ENCODE measurements at regions not wholly inside any gene's neighbourhood (a gene's known extent, or its start where the extent isn't known, plus 50 kb on each side); places are given as distances from the start of the nearest gene placed in this dataset.
"Not testable (repeated sequence)": the region's sequence is repeated elsewhere in the genome, so short reads cannot be mapped to it uniquely, and the experiment has no call there.

DNA sequence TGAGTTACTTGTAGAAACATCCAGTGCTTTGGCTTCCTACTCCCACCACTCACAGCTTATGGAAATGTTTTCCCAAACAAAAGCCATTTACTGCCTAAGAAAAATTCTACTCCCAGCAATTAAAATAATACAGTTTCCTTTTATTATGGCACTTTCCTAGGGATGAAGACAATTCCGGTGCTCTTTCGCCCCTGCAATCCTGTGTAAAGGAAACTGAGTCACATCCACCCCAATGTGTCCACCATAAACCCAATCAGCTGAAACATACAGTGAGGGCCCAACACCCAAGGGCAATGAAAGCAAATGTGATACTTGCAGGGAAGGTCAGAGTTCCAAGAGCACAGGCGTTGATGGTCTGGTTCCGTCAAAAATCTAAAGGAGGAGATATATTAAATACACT, 62.0 kb upstream of the ST3GAL5 start:
- TF ChIP-seq, protein P1, sequence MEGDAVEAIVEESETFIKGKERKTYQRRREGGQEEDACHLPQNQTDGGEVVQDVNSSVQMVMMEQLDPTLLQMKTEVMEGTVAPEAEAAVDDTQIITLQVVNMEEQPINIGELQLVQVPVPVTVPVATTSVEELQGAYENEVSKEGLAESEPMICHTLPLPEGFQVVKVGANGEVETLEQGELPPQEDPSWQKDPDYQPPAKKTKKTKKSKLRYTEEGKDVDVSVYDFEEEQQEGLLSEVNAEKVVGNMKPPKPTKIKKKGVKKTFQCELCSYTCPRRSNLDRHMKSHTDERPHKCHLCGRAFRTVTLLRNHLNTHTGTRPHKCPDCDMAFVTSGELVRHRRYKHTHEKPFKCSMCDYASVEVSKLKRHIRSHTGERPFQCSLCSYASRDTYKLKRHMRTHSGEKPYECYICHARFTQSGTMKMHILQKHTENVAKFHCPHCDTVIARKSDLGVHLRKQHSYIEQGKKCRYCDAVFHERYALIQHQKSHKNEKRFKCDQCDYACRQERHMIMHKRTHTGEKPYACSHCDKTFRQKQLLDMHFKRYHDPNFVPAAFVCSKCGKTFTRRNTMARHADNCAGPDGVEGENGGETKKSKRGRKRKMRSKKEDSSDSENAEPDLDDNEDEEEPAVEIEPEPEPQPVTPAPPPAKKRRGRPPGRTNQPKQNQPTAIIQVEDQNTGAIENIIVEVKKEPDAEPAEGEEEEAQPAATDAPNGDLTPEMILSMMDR (conservative IDR thresholded peaks at IDR 0.05), result no peak
- TF ChIP-seq ZFX (IDR thresholded peaks at IDR 0.05), result no peak
- no peak overlapping the region for H3K27ac ChIP-seq

DNA sequence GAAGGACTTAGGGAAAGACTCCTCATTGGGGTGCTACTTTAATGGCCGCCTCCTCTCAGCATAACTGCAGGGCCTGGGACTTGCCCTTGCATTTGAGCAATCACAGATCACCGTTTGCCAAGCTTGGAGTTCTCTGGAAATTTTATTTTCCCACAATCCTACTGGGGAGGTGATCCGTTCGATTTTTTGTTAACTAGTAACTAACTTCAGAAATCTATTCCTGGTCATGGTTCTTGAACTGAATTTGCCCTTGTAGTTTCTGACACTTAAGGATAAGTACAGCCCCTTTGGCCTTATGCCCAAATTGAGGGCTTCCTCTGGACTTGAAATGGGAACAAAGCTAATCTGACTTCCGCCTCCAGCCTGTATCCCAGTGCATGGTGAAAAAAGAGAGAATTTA, 60.5 kb upstream of the ST3GAL5 start:
- no peak for TF ChIP-seq ZFX (IDR thresholded peaks at IDR 0.05)
- TF ChIP-seq, protein P1 (conservative IDR thresholded peaks at IDR 0.05), result no peak
- no peak overlapping the region for H3K27ac ChIP-seq

DNA sequence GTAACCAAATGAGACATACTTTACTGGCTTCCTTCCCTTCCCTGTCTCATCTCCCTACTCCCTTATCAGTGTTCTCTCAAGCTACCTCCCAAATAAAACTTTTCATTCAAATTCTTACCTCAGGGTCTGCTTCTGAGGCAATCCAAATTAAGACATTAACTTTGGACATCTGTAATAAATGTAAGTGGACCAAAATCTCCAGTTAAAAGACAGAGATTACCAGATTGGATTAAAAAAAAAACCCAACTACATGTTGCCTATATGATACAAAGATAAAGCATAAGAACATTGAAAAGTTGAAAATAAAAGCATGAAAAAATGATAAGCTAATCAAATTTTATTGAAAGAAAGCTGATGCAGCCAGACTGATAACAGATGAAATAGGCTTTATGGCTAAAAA, 58.8 kb upstream of the ST3GAL5 start:
- TF ChIP-seq ZFX (IDR thresholded peaks at IDR 0.05), result no peak
- TF ChIP-seq, protein P1 (conservative IDR thresholded peaks at IDR 0.05), result no peak
- H3K27ac ChIP-seq, result no peak overlapping the region

DNA sequence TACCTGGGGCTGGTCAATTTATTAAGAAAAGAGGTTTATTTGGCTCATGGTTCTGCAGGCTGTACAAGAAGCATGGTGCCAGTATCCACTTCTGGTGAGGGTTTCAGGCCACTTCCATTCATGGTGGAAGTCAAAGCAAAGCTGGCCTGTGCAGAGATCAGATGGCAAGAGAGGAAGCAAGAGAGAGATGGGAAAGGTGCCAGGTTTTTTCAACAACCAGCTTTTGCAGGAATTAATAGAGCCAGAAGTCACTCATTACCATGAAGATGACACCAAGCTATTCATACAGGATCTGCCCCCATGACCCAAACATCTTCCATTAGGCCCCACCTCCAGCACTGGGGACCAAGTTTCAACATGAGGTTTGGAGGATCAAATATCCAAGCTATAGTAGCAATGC, 56.8 kb upstream of the ST3GAL5 start:
- TF ChIP-seq, protein P1 (conservative IDR thresholded peaks at IDR 0.05), result no peak

DNA sequence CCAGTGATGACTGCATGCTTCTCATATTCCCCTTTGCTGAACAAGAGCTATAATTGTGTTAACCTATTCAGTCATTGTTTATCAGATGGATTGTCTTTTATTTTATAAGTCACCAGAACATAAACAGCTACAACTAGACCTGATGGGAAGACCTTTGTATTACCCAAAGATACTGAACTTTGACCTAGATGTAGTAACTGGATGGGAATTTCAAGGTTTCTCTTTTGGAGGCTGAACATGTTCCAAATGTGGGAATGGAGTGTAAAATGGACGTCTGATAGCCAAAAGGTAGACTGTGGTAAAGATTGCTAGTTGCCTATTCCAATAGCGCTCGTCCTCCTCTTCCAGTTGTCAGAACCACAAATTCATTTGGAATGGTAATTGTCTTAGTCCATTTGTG, 56.4 kb upstream of the ST3GAL5 start:
- no peak for TF ChIP-seq ZFX (IDR thresholded peaks at IDR 0.05)
- TF ChIP-seq, protein P1 (conservative IDR thresholded peaks at IDR 0.05), result no peak

More for the DNA sequence above, 56.8 kb upstream of the ST3GAL5 start:
- no peak overlapping the region for H3K27ac ChIP-seq

DNA sequence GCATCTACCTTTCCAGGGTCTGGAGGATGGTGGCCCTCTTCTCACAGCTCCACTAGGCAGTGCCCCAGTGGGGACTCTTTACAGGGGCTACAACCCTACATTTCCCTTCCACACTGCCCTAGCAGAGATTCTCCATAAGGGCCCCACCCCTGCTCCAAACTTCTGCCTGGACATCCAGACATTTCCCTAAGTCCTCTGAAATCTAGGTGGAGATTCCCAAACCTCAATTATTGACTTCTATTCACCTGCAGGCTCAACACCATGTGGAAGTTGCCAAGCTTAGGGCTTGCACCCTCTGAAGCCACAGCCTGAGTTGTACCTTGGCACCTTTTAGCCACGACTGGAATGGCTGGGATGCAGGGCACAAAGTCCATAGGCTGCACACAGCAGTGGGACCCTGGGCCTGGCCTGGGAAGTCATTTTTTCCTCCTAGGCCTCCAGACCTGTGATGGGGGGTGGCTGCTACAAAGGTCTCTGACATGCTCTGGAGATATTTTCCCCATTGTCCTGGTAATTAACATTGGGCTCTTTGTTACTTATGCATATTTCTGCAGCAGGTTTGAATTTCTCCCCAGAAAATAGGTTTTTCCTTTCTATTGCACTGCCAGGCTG, 53.7 kb upstream of the ST3GAL5 start:
- no peak overlapping the region for H3K27ac ChIP-seq
- TF ChIP-seq ZFX (IDR thresholded peaks at IDR 0.05), result no peak
- TF ChIP-seq, protein P1 (conservative IDR thresholded peaks at IDR 0.05), result no peak

More for the DNA sequence above, 56.4 kb upstream of the ST3GAL5 start:
- no peak overlapping the region for H3K27ac ChIP-seq

DNA sequence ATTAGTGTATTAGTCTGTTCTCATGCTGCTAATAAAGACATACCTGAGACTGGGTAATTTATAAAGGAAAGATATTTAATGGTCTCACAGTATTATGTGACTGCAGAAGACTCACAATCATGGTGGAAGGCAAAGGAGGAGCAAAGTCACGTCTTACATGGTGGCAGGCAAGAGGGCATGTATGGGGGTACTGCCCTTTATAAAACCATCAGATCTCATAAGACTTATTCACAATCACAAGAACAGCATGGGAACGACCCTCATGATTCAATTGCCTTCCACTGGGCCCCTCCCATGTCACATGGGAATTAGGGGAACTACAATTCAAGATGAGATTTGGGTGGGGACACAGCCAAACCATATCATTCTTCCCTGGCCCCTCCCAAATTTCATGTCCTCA, 52.7 kb upstream of the ST3GAL5 start:
- not testable (repeated sequence) for H3K27ac ChIP-seq

DNA sequence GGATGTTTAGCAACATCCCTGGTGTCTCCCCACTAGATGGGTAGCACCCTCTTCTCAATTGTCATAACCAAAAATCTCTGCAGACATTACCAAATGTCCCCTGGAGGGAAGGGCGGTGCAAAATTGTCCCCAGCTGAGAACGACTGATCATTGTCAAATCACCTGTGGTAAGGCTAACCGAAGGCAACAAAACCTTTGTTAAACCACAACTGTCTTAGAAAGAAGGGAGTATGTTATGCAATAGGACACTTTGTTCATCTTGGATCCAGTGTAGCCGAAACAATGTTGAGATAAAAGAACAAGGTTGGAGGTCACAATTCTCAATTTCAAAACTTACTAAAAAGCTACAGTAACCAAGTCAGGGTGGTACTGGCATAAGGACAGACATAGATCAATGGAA, 50.3 kb upstream of the ST3GAL5 start:
- no peak overlapping the region for H3K27ac ChIP-seq
- TF ChIP-seq, protein P1 (conservative IDR thresholded peaks at IDR 0.05), result no peak
- no peak for TF ChIP-seq ZFX (IDR thresholded peaks at IDR 0.05)

Data from C4-2B (cell line).